ENCODE measurements at regions not wholly inside any gene's neighbourhood (a gene's known extent, or its start where the extent isn't known, plus 50 kb on each side); places are given as distances from the start of the nearest gene placed in this dataset.

DNA sequence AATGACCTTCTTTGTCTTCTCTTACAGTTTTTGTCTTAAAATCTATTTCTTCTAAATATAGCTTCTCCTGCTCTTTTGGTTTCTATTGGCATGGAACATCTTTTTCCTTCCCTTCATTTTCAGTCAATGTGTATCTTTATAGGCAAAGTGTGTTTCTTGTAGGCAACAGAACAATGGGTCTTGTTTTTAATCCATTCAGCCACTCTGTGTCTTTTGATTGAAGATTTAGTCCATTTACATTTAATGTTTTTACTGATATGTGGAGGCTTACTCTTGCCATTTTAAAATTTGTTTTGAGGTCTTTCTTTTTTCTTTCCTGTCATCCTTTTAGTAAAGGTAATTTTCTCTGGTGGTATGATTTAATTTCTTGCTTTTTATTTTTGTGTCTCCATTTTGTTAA, 271.2 kb upstream of the ZP4 start (continued):
- no peak for TF ChIP-seq ZNF263 (CRISPR knock-in tag; IDR thresholded peaks at IDR 0.05; ENCODE audit: low read depth)
- TF ChIP-seq, protein P1, sequence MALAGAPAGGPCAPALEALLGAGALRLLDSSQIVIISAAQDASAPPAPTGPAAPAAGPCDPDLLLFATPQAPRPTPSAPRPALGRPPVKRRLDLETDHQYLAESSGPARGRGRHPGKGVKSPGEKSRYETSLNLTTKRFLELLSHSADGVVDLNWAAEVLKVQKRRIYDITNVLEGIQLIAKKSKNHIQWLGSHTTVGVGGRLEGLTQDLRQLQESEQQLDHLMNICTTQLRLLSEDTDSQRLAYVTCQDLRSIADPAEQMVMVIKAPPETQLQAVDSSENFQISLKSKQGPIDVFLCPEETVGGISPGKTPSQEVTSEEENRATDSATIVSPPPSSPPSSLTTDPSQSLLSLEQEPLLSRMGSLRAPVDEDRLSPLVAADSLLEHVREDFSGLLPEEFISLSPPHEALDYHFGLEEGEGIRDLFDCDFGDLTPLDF (CRISPR knock-in tag; IDR thresholded peaks at IDR 0.05): no peak
- no peak for TF ChIP-seq IRF2 (CRISPR knock-in tag; IDR thresholded peaks at IDR 0.05; ENCODE audit: borderline replicate concordance, low read depth)

DNA sequence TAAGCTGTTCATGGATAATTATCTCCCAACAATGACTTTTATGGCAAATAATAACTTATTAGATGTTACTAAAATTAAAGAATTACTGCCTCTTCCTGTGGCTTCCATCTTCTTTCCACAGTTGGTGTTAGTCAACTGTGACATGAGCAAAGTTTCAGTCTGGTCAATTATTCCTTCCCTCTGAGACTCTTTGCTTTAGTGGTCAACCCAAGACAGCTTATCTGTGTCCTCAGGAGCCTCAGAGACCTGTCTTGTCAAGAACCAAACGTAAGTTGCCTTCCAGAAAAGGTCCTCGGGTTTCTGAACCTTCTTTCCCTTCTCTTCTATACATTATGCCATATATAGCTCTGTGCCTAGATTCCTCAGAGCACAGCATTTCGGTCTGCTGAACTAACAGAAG, 263.2 kb upstream of the ZP4 start:
- Mint-ChIP-seq H3K36me3 (no peaks in the 10 kb centered on the region), H3K27me3 (ENCODE audit: low read depth) (no peaks in the 10 kb centered on the region), H3K9me3 (peaks cover 6% of the 10 kb centered on the region), H3K4me3 (no peak overlapping the region), H3K4me1 (peaks cover 2% of the 10 kb centered on the region; the same call in 1 of the 2 replicates), H3K27ac (no peak overlapping the region)
- ATAC-seq (no peak), DNase-seq (ENCODE audit: low spot score) (no peak)
- ChIA-PET POLR2A (no interaction called here), CTCF (interaction anchor here (0.5 kb wide), 1 partner anchor 418 kb away, joined by 4 read pairs; no protein-coding TSS in a partner anchor)
- TF ChIP-seq, protein P2, sequence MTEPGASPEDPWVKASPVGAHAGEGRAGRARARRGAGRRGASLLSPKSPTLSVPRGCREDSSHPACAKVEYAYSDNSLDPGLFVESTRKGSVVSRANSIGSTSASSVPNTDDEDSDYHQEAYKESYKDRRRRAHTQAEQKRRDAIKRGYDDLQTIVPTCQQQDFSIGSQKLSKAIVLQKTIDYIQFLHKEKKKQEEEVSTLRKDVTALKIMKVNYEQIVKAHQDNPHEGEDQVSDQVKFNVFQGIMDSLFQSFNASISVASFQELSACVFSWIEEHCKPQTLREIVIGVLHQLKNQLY (CRISPR knock-in tag; IDR thresholded peaks at IDR 0.05): no peak
- TF ChIP-seq, protein P3, sequence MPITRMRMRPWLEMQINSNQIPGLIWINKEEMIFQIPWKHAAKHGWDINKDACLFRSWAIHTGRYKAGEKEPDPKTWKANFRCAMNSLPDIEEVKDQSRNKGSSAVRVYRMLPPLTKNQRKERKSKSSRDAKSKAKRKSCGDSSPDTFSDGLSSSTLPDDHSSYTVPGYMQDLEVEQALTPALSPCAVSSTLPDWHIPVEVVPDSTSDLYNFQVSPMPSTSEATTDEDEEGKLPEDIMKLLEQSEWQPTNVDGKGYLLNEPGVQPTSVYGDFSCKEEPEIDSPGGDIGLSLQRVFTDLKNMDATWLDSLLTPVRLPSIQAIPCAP (CRISPR knock-in tag; IDR thresholded peaks at IDR 0.05): no peak
- TF ChIP-seq, protein P4, sequence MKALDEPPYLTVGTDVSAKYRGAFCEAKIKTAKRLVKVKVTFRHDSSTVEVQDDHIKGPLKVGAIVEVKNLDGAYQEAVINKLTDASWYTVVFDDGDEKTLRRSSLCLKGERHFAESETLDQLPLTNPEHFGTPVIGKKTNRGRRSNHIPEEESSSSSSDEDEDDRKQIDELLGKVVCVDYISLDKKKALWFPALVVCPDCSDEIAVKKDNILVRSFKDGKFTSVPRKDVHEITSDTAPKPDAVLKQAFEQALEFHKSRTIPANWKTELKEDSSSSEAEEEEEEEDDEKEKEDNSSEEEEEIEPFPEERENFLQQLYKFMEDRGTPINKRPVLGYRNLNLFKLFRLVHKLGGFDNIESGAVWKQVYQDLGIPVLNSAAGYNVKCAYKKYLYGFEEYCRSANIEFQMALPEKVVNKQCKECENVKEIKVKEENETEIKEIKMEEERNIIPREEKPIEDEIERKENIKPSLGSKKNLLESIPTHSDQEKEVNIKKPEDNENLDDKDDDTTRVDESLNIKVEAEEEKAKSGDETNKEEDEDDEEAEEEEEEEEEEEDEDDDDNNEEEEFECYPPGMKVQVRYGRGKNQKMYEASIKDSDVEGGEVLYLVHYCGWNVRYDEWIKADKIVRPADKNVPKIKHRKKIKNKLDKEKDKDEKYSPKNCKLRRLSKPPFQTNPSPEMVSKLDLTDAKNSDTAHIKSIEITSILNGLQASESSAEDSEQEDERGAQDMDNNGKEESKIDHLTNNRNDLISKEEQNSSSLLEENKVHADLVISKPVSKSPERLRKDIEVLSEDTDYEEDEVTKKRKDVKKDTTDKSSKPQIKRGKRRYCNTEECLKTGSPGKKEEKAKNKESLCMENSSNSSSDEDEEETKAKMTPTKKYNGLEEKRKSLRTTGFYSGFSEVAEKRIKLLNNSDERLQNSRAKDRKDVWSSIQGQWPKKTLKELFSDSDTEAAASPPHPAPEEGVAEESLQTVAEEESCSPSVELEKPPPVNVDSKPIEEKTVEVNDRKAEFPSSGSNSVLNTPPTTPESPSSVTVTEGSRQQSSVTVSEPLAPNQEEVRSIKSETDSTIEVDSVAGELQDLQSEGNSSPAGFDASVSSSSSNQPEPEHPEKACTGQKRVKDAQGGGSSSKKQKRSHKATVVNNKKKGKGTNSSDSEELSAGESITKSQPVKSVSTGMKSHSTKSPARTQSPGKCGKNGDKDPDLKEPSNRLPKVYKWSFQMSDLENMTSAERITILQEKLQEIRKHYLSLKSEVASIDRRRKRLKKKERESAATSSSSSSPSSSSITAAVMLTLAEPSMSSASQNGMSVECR (CRISPR knock-in tag; IDR thresholded peaks at IDR 0.05; ENCODE audit: borderline replicate concordance): no peak
- TF ChIP-seq HMGA2 (CRISPR knock-in tag; IDR thresholded peaks at IDR 0.05): no peak
- TF ChIP-seq TEAD4 (CRISPR knock-in tag; IDR thresholded peaks at IDR 0.05): no peak
- no peak for TF ChIP-seq OVOL2 (CRISPR knock-in tag; IDR thresholded peaks at IDR 0.05; ENCODE audit: borderline replicate concordance)
- TF ChIP-seq MYBL2 (CRISPR knock-in tag; IDR thresholded peaks at IDR 0.05): no peak
- no peak for TF ChIP-seq ZNF671 (CRISPR knock-in tag; IDR thresholded peaks at IDR 0.05)
- TF ChIP-seq, protein P5, sequence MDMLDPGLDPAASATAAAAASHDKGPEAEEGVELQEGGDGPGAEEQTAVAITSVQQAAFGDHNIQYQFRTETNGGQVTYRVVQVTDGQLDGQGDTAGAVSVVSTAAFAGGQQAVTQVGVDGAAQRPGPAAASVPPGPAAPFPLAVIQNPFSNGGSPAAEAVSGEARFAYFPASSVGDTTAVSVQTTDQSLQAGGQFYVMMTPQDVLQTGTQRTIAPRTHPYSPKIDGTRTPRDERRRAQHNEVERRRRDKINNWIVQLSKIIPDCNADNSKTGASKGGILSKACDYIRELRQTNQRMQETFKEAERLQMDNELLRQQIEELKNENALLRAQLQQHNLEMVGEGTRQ (CRISPR knock-in tag; IDR thresholded peaks at IDR 0.05): no peak
- TF ChIP-seq NFE2L1 (CRISPR knock-in tag; IDR thresholded peaks at IDR 0.05): no peak
- no peak for TF ChIP-seq NFYB (CRISPR knock-in tag; conservative IDR thresholded peaks at IDR 0.05; ENCODE audit: low read depth)
- TF ChIP-seq EMX1 (CRISPR knock-in tag; IDR thresholded peaks at IDR 0.05): no peak
- TF ChIP-seq ZNF263 (CRISPR knock-in tag; IDR thresholded peaks at IDR 0.05; ENCODE audit: low read depth): no peak
- TF ChIP-seq, protein P6, sequence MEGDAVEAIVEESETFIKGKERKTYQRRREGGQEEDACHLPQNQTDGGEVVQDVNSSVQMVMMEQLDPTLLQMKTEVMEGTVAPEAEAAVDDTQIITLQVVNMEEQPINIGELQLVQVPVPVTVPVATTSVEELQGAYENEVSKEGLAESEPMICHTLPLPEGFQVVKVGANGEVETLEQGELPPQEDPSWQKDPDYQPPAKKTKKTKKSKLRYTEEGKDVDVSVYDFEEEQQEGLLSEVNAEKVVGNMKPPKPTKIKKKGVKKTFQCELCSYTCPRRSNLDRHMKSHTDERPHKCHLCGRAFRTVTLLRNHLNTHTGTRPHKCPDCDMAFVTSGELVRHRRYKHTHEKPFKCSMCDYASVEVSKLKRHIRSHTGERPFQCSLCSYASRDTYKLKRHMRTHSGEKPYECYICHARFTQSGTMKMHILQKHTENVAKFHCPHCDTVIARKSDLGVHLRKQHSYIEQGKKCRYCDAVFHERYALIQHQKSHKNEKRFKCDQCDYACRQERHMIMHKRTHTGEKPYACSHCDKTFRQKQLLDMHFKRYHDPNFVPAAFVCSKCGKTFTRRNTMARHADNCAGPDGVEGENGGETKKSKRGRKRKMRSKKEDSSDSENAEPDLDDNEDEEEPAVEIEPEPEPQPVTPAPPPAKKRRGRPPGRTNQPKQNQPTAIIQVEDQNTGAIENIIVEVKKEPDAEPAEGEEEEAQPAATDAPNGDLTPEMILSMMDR (IDR thresholded peaks at IDR 0.05): no peak
- no peak for TF ChIP-seq FOXK1 (CRISPR knock-in tag; IDR thresholded peaks at IDR 0.05)
- TF ChIP-seq SP1 (CRISPR knock-in tag; conservative IDR thresholded peaks at IDR 0.05): no peak
- no peak for TF ChIP-seq ATF1 (CRISPR knock-in tag; IDR thresholded peaks at IDR 0.05)
- TF ChIP-seq, protein P7, sequence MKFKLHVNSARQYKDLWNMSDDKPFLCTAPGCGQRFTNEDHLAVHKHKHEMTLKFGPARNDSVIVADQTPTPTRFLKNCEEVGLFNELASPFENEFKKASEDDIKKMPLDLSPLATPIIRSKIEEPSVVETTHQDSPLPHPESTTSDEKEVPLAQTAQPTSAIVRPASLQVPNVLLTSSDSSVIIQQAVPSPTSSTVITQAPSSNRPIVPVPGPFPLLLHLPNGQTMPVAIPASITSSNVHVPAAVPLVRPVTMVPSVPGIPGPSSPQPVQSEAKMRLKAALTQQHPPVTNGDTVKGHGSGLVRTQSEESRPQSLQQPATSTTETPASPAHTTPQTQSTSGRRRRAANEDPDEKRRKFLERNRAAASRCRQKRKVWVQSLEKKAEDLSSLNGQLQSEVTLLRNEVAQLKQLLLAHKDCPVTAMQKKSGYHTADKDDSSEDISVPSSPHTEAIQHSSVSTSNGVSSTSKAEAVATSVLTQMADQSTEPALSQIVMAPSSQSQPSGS (CRISPR knock-in tag; IDR thresholded peaks at IDR 0.05; ENCODE audit: borderline replicate concordance, low read depth): no peak
